HepG2 (cell line): ENCODE measurements at regions not wholly inside any gene's neighbourhood (a gene's known extent, or its start where the extent isn't known, plus 50 kb on each side); places are given as distances from the start of the nearest gene placed in this dataset.

Experiments
- BRD4 ChIP-seq: sonication (generic); formaldehyde crosslinking; IDR thresholded peaks from 2 replicates; pipeline ENCODE4 v1.4.0; 2020; ENCODE audit warnings: missing genetic modification reagents
- EHMT2 ChIP-seq: fragments of 200-600 bp; sonication (generic); IDR thresholded peaks from 2 replicates; pipeline ENCODE4 v1.7.0; 2017; ENCODE audit warnings: antibody characterized with exemption, low read depth, low read length, borderline replicate concordance
- HBP1 ChIP-seq: IDR thresholded peaks from 2 replicates; pipeline ENCODE4 v1.6.1; 2016; ENCODE audit warnings: low read depth, control low read depth
- KIAA2018 ChIP-seq: sonication (generic); formaldehyde crosslinking; IDR thresholded peaks from 2 replicates; pipeline ENCODE4 v1.5.0; 2020; ENCODE audit warnings: mild to moderate bottlenecking, missing genetic modification reagents, borderline replicate concordance
- SCMH1 ChIP-seq: sonication (generic); formaldehyde crosslinking; IDR thresholded peaks from 2 replicates; pipeline ENCODE4 v1.9.0; 2021; ENCODE audit warnings: missing genetic modification reagents, mild to moderate bottlenecking, borderline replicate concordance
- SRSF4 ChIP-seq: fragments of 200-400 bp; formaldehyde crosslinking; IDR thresholded peaks from one replicate; pipeline ENCODE4 v1.6.1; 2018; ENCODE audit warnings: mild to moderate bottlenecking, low read depth, low read length, moderate library complexity; ENCODE audit not compliant: poor library complexity, severe bottlenecking
- TAF15 ChIP-seq: fragments of 200-400 bp; formaldehyde crosslinking; IDR thresholded peaks from one replicate; pipeline ENCODE4 v1.6.1; 2018; ENCODE audit warnings: mild to moderate bottlenecking, low read depth, low read length; ENCODE audit not compliant: poor library complexity, severe bottlenecking
- ZBTB10 ChIP-seq: sonication (generic); formaldehyde crosslinking; IDR thresholded peaks from 2 replicates; pipeline ENCODE4 v1.4.0; 2020; ENCODE audit warnings: missing genetic modification reagents, borderline replicate concordance
- ZC3H13 ChIP-seq: sonication (generic); formaldehyde crosslinking; IDR thresholded peaks from 2 replicates; pipeline ENCODE4 v1.8.1; 2023; ENCODE audit warnings: mild to moderate bottlenecking, missing genetic modification reagents, moderate library complexity
- ZFP36 ChIP-seq: fragments of 150-350 bp; IDR thresholded peaks from 2 replicates; pipeline ENCODE4 v1.6.1; 2018; ENCODE audit warnings: borderline replicate concordance, low read length, low read depth; ENCODE audit not compliant: partially characterized antibody
- ZNF83 ChIP-seq: sonication (generic); formaldehyde crosslinking; IDR thresholded peaks from 2 replicates; pipeline ENCODE4 v1.4.0; 2020; ENCODE audit warnings: missing genetic modification reagents, mild to moderate bottlenecking, borderline replicate concordance

GRCh38 chr10:130553826-130554225, 417.6 kb downstream of the GLRX3 start (continued):
- no peak for TF ChIP-seq KIAA2018
- no peak for TF ChIP-seq ZFP36
- no peak for TF ChIP-seq SRSF4
- TF ChIP-seq EHMT2 = no peak
- TF ChIP-seq ZBTB10 (CRISPR knock-in tag) = no peak
- TF ChIP-seq BRD4 = no peak
- no peak for TF ChIP-seq SCMH1 (CRISPR knock-in tag)
- TF ChIP-seq ZNF83 = no peak
- no peak for TF ChIP-seq ZC3H13 (CRISPR knock-in tag)
- no peak for TF ChIP-seq TAF15
- no peak for TF ChIP-seq HBP1
